Ishikawa (cell line): ENCODE measurements at regions not wholly inside any gene's neighbourhood (a gene's known extent, or its start where the extent isn't known, plus 50 kb on each side); places are given as distances from the start of the nearest gene placed in this dataset.

Source experiments
- CEBPB ChIP-seq: IDR thresholded peaks from 2 replicates; pipeline ENCODE4 v1.6.1; 2012
- CREB1 ChIP-seq: IDR thresholded peaks from 2 replicates; pipeline ENCODE4 v1.6.1; 2012; ENCODE audit warnings: low read depth
- EGR1 ChIP-seq: IDR thresholded peaks from 2 replicates; pipeline ENCODE4 v1.6.1; 2012
- EP300 ChIP-seq: IDR thresholded peaks from 2 replicates; pipeline ENCODE4 v1.6.1; 2012; ENCODE audit warnings: borderline replicate concordance
- FOXM1 ChIP-seq: IDR thresholded peaks from 2 replicates; pipeline ENCODE4 v1.6.1; 2012; ENCODE audit warnings: low read depth, borderline replicate concordance
- MAX ChIP-seq: IDR thresholded peaks from 2 replicates; pipeline ENCODE4 v1.6.1; 2012
- NFIC ChIP-seq: IDR thresholded peaks from 2 replicates; pipeline ENCODE4 v1.6.1; 2012
- RAD21 ChIP-seq: IDR thresholded peaks from 2 replicates; pipeline ENCODE4 v1.6.1; 2012; ENCODE audit warnings: low read depth
- REST ChIP-seq: IDR thresholded peaks from 2 replicates; pipeline ENCODE4 v1.6.1; 2012; ENCODE audit warnings: low read depth, mild to moderate bottlenecking
- TAF1 ChIP-seq: IDR thresholded peaks from 2 replicates; pipeline ENCODE4 v1.6.1; 2012; ENCODE audit warnings: low read depth, mild to moderate bottlenecking
- TCF12 ChIP-seq: IDR thresholded peaks from 2 replicates; pipeline ENCODE4 v1.6.1; 2012; ENCODE audit warnings: low read depth
- TEAD4 ChIP-seq: IDR thresholded peaks from 2 replicates; pipeline ENCODE4 v1.6.1; 2012
- USF1 ChIP-seq: IDR thresholded peaks from 2 replicates; pipeline ENCODE4 v1.6.1; 2012
- YY1 ChIP-seq: IDR thresholded peaks from 2 replicates; pipeline ENCODE4 v1.6.1; 2012; ENCODE audit warnings: low read depth
- ZBTB7A ChIP-seq: IDR thresholded peaks from 2 replicates; pipeline ENCODE4 v1.6.1; 2012; ENCODE audit warnings: low read depth

- TF ChIP-seq YY1 (no peak), FOXM1 (no peak), EP300 (no peak), TEAD4 (no peak), REST (no peak), CREB1 (no peak), TCF12 (no peak), ZBTB7A (no peak), NFIC (no peak), USF1 (no peak), TAF1 (no peak), RAD21 (no peak), EGR1 (no peak), CEBPB (no peak), MAX (no peak)
Observed at GRCh38 chr5:97478483-97478882, 295.4 kb upstream of the RIOK2 start.

GRCh38 chr5:97480313-97480712, 297.3 kb upstream of the RIOK2 start:
- TF ChIP-seq EGR1: no peak
- no peak for TF ChIP-seq MAX
- no peak for TF ChIP-seq FOXM1
- no peak for TF ChIP-seq CREB1
- no peak for TF ChIP-seq TCF12
- no peak for TF ChIP-seq YY1
- no peak for TF ChIP-seq REST
- no peak for TF ChIP-seq NFIC
- TF ChIP-seq TEAD4: no peak
- no peak for TF ChIP-seq RAD21
- no peak for TF ChIP-seq TAF1
- no peak for TF ChIP-seq CEBPB
- TF ChIP-seq USF1: no peak
- no peak for TF ChIP-seq ZBTB7A
- no peak for TF ChIP-seq EP300

- TF ChIP-seq ZBTB7A: no peak
- no peak for TF ChIP-seq TAF1
- TF ChIP-seq USF1: no peak
- no peak for TF ChIP-seq EGR1
- no peak for TF ChIP-seq TEAD4
- TF ChIP-seq MAX: no peak
- TF ChIP-seq RAD21: no peak
- no peak for TF ChIP-seq REST
- no peak for TF ChIP-seq EP300
- no peak for TF ChIP-seq NFIC
- TF ChIP-seq CREB1: no peak
- TF ChIP-seq YY1: no peak
- TF ChIP-seq TCF12: no peak
- no peak for TF ChIP-seq FOXM1
- no peak for TF ChIP-seq CEBPB
Observed at GRCh38 chr5:97488126-97488668, 305.1 kb upstream of the RIOK2 start.
